ENCODE measurements at regions not wholly inside any gene's neighbourhood (a gene's known extent, or its start where the extent isn't known, plus 50 kb on each side); places are given as distances from the start of the nearest gene placed in this dataset.

DNA sequence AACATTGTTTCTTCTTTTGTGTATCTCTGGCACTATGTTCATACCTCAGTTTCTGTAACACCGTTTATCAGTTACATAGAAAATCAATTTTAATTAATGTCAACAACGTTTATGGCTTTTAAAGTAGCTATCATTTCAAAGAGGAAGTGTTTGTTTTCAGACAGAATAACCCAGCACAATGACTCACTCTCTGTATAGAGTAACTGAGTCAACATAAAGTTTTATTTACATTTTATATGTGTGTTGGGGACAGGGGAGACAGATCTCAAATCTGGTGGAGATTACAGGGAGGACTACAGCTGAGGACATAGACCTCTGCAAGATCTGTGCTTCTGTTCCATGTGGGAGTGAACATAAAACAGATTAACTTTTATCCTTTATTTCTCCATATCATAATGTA is 2590.1 kb downstream of the PCDH9 start:
- TF ChIP-seq POLR2A (IDR thresholded peaks at IDR 0.05) = no peak
- TF ChIP-seq, protein P1, sequence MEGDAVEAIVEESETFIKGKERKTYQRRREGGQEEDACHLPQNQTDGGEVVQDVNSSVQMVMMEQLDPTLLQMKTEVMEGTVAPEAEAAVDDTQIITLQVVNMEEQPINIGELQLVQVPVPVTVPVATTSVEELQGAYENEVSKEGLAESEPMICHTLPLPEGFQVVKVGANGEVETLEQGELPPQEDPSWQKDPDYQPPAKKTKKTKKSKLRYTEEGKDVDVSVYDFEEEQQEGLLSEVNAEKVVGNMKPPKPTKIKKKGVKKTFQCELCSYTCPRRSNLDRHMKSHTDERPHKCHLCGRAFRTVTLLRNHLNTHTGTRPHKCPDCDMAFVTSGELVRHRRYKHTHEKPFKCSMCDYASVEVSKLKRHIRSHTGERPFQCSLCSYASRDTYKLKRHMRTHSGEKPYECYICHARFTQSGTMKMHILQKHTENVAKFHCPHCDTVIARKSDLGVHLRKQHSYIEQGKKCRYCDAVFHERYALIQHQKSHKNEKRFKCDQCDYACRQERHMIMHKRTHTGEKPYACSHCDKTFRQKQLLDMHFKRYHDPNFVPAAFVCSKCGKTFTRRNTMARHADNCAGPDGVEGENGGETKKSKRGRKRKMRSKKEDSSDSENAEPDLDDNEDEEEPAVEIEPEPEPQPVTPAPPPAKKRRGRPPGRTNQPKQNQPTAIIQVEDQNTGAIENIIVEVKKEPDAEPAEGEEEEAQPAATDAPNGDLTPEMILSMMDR (IDR thresholded peaks at IDR 0.05) = no peak
